ENCODE measurements at regions not wholly inside any gene's neighbourhood (a gene's known extent, or its start where the extent isn't known, plus 50 kb on each side); places are given as distances from the start of the nearest gene placed in this dataset.

- no peak overlapping the region for H3K4me3 Mint-ChIP-seq
- peaks cover 6% of the 10 kb centered on the region for H3K4me1 Mint-ChIP-seq
- TF ChIP-seq, protein P1, sequence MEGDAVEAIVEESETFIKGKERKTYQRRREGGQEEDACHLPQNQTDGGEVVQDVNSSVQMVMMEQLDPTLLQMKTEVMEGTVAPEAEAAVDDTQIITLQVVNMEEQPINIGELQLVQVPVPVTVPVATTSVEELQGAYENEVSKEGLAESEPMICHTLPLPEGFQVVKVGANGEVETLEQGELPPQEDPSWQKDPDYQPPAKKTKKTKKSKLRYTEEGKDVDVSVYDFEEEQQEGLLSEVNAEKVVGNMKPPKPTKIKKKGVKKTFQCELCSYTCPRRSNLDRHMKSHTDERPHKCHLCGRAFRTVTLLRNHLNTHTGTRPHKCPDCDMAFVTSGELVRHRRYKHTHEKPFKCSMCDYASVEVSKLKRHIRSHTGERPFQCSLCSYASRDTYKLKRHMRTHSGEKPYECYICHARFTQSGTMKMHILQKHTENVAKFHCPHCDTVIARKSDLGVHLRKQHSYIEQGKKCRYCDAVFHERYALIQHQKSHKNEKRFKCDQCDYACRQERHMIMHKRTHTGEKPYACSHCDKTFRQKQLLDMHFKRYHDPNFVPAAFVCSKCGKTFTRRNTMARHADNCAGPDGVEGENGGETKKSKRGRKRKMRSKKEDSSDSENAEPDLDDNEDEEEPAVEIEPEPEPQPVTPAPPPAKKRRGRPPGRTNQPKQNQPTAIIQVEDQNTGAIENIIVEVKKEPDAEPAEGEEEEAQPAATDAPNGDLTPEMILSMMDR (IDR thresholded peaks at IDR 0.05; ENCODE audit: unreplicated experiment in 3 of 3): no peak
Observed at GRCh38 chr2:48207201-48207641, 107.3 kb upstream of the FOXN2 start.

DNA sequence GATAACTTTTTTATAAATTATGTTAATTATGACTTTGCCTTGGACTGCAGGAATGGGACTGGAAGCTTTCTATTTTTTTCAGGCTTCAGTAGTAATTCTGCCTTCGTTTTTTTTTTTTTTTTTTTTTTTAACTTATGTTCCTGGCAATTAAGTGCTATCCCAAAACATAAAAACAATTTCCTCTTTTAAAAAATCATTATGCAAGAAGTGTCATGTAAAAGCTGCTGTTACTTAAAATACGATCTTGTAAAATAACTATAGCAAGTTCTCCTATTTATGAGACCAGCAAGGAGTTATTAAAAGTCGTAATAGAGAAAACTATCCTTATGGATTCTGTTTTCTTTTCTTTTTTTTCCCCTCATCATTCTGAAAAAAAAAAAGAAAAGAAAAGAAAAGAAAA is 106.6 kb upstream of the FOXN2 start:
- H3K27me3 Mint-ChIP-seq (ENCODE audit: low read depth): peaks cover 3% of the 10 kb centered on the region
- no peaks in the 10 kb centered on the region for H3K9me3 Mint-ChIP-seq
- H3K4me3 Mint-ChIP-seq: no peak overlapping the region
- no peak overlapping the region for H3K27ac Mint-ChIP-seq
- TF ChIP-seq, protein P1 (IDR thresholded peaks at IDR 0.05; ENCODE audit: unreplicated experiment in 3 of 3): no peak
- H3K4me1 Mint-ChIP-seq: peaks cover 6% of the 10 kb centered on the region
- no peaks in the 10 kb centered on the region for H3K36me3 Mint-ChIP-seq (ENCODE audit: low read depth)

More at GRCh38 chr2:48207201-48207641, 107.3 kb upstream of the FOXN2 start:
- Mint-ChIP-seq H3K27me3 (ENCODE audit: low read depth) (peaks cover 3% of the 10 kb centered on the region), H3K9me3 (no peaks in the 10 kb centered on the region), H3K36me3 (ENCODE audit: low read depth) (no peaks in the 10 kb centered on the region), H3K27ac (no peak overlapping the region)

- Mint-ChIP-seq H3K36me3 (ENCODE audit: low read depth) (no peaks in the 10 kb centered on the region), H3K4me3 (no peak overlapping the region), H3K27me3 (ENCODE audit: low read depth) (peaks cover 3% of the 10 kb centered on the region), H3K4me1 (peaks cover 6% of the 10 kb centered on the region), H3K9me3 (peaks cover 2% of the 10 kb centered on the region), H3K27ac (no peak overlapping the region)
- TF ChIP-seq, protein P1 (IDR thresholded peaks at IDR 0.05; ENCODE audit: unreplicated experiment in 3 of 3): no peak
Observed at GRCh38 chr2:48209214-48209885, 105.1 kb upstream of the FOXN2 start.

- Mint-ChIP-seq H3K4me1 (peaks cover 6% of the 10 kb centered on the region), H3K4me3 (no peak overlapping the region), H3K9me3 (peaks cover 2% of the 10 kb centered on the region), H3K36me3 (ENCODE audit: low read depth) (no peaks in the 10 kb centered on the region), H3K27me3 (ENCODE audit: low read depth) (peaks cover 3% of the 10 kb centered on the region), H3K27ac (no peak overlapping the region)
- TF ChIP-seq, protein P1 (IDR thresholded peaks at IDR 0.05; ENCODE audit: unreplicated experiment in 3 of 3): no peak
Observed at GRCh38 chr2:48210189-48210588, 104.3 kb upstream of the FOXN2 start.

DNA sequence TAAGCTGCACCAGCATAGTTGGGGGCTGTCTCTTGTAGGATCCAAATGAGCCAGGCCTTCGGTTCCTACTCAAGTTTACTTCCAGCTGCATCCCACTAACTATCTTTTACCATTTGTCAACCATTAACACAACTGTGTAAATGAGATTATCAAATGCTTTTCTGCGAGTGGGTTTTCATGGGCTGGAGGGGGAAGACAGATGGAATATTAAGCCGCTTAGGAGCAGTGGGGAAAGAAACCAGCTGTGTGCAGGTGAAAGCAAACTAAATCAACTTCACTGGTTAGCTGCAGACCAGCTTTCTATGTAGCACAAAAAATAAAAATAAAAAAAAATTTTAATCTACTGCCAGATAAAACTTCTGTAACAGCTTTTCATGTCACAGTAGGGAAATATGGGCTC is 100.8 kb upstream of the FOXN2 start:
- no peaks in the 10 kb centered on the region for H3K27me3 Mint-ChIP-seq (ENCODE audit: low read depth)
- no peak overlapping the region for H3K27ac Mint-ChIP-seq
- peaks cover 5% of the 10 kb centered on the region for H3K9me3 Mint-ChIP-seq
- TF ChIP-seq, protein P1 (IDR thresholded peaks at IDR 0.05; ENCODE audit: unreplicated experiment in 3 of 3): no peak
- no peaks in the 10 kb centered on the region for H3K36me3 Mint-ChIP-seq (ENCODE audit: low read depth)
- H3K4me1 Mint-ChIP-seq: peaks cover 6% of the 10 kb centered on the region
- H3K4me3 Mint-ChIP-seq: no peak overlapping the region

DNA sequence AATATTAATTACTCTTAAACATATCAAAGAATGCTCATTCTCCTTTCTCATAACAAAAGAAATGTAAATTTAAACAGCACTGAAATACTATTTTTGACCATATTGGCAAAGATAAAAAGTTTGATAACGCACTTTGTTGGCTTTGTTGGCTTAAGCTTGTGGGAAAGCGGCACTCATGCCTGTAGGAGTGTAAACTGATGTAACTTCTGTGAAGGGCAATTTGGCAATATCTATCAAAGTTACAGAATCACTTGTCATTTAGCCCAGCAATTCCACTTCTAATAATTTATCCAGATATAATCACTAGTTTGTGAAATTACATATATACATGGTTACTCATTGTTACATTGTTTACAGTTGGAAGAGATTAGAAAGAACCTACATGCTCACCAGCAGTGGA is 96.3 kb upstream of the FOXN2 start:
- peaks cover 5% of the 10 kb centered on the region for H3K9me3 Mint-ChIP-seq
- no peaks in the 10 kb centered on the region for H3K4me1 Mint-ChIP-seq
- H3K27me3 Mint-ChIP-seq (ENCODE audit: low read depth): no peaks in the 10 kb centered on the region
- no peak overlapping the region for H3K4me3 Mint-ChIP-seq
- no peaks in the 10 kb centered on the region for H3K36me3 Mint-ChIP-seq (ENCODE audit: low read depth)
- no peak overlapping the region for H3K27ac Mint-ChIP-seq
- TF ChIP-seq, protein P1 (IDR thresholded peaks at IDR 0.05; ENCODE audit: unreplicated experiment in 3 of 3): no peak
